ENCODE measurements at regions not wholly inside any gene's neighbourhood (a gene's known extent, or its start where the extent isn't known, plus 50 kb on each side); places are given as distances from the start of the nearest gene placed in this dataset.
A peak's percentile ranks its signal among the peaks of the same experiment; 100 is the strongest.

GRCh38 chr1:114282751-114283403, 129.2 kb upstream of the SYT6 start:
- ChIA-PET POLR2A (ENCODE audit: low non-redundant PET) (interaction anchor here (0.6 to 0.9 kb wide), 2 partner anchors 43 to 85 kb away, joined by 3 read pairs; no protein-coding TSS in a partner anchor), CTCF (interaction anchor here (0.5 to 2.4 kb wide), 15 partner anchors 8 to 1970 kb away, joined by 3 to 41 read pairs (median 4); partner anchors contain the start of gene OLFML3)
- Histone ChIP-seq H3K36me3 (ENCODE audit: insufficient read depth, low read length, poor library complexity, severe bottlenecking) (no peaks in the 10 kb centered on the region), H3K27ac (ENCODE audit: low read depth, low read length, poor library complexity, severe bottlenecking) (peak overlapping the region; percentile 16), H3K4me3 (ENCODE audit: low read depth, low read length, poor library complexity, severe bottlenecking) (no peak overlapping the region), H3K9me3 (ENCODE audit: low read depth, low read length, poor library complexity, severe bottlenecking) (no peaks in the 10 kb centered on the region), H3K27me3 (replicated peaks; ENCODE audit: insufficient read depth, low read depth, low read length, poor library complexity) (no peaks in the 10 kb centered on the region), H3K4me1 (ENCODE audit: insufficient read depth, low read length, poor library complexity, severe bottlenecking) (peaks cover 34% of the 10 kb centered on the region)
- TF ChIP-seq CTCF (conservative IDR thresholded peaks at IDR 0.05; ENCODE audit: low read depth, low read length): peak; percentile 94
- no peak for TF ChIP-seq EZH2 (IDR thresholded peaks at IDR 0.05; ENCODE audit: borderline replicate concordance, low read depth, low read length, poor library complexity, severe bottlenecking)
- intact Hi-C loops (cut with micrococcal nuclease; ENCODE audit: unreplicated experiment): loop anchor here (2.0 to 10.0 kb wide), 3 partner anchors 86 to 304 kb away; partner anchors contain the start of gene OLFML3
- no TSS peak for BruUV-seq (replicated peaks)
- DNase-seq (ENCODE audit: low spot score): peak; percentile 96

GRCh38 chr1:114278911-114279310, 125.2 kb upstream of the SYT6 start:
- POLR2A ChIA-PET (ENCODE audit: low non-redundant PET): no interaction called here
- Histone ChIP-seq H3K36me3 (ENCODE audit: insufficient read depth, low read length, poor library complexity, severe bottlenecking) (no peaks in the 10 kb centered on the region), H3K27ac (ENCODE audit: low read depth, low read length, poor library complexity, severe bottlenecking) (no peak overlapping the region), H3K27me3 (replicated peaks; ENCODE audit: insufficient read depth, low read depth, low read length, poor library complexity) (no peaks in the 10 kb centered on the region), H3K4me1 (ENCODE audit: insufficient read depth, low read length, poor library complexity, severe bottlenecking) (peaks cover 12% of the 10 kb centered on the region), H3K9me3 (ENCODE audit: low read depth, low read length, poor library complexity, severe bottlenecking) (no peaks in the 10 kb centered on the region), H3K4me3 (ENCODE audit: low read depth, low read length, poor library complexity, severe bottlenecking) (no peak overlapping the region)
- BruUV-seq (replicated peaks): no TSS peak
- intact Hi-C loops (cut with micrococcal nuclease; ENCODE audit: unreplicated experiment): no loop called here
- CTCF ChIA-PET: interaction anchor here (1.1 kb wide), 1 partner anchor 300 kb away, joined by 3 read pairs; the partner anchor contains the start of gene OLFML3
- TF ChIP-seq EZH2 (IDR thresholded peaks at IDR 0.05; ENCODE audit: borderline replicate concordance, low read depth, low read length, poor library complexity, severe bottlenecking) (no peak), CTCF (conservative IDR thresholded peaks at IDR 0.05; ENCODE audit: low read depth, low read length) (no peak)
- no peak for DNase-seq (ENCODE audit: low spot score)

- ChIA-PET POLR2A (ENCODE audit: low non-redundant PET) (no interaction called here), CTCF (no interaction called here)
- peaks cover 9% of the 10 kb centered on the region for H3K4me1 ChIP-seq (ENCODE audit: insufficient read depth, low read length, poor library complexity, severe bottlenecking)
- H3K36me3 ChIP-seq (ENCODE audit: insufficient read depth, low read length, poor library complexity, severe bottlenecking): no peaks in the 10 kb centered on the region
- H3K27ac ChIP-seq (ENCODE audit: low read depth, low read length, poor library complexity, severe bottlenecking): no peak overlapping the region
- intact Hi-C loops (cut with micrococcal nuclease; ENCODE audit: unreplicated experiment): no loop called here
- no TSS peak for BruUV-seq (replicated peaks)
- no peaks in the 10 kb centered on the region for H3K9me3 ChIP-seq (ENCODE audit: low read depth, low read length, poor library complexity, severe bottlenecking)
- no peak for TF ChIP-seq EZH2 (IDR thresholded peaks at IDR 0.05; ENCODE audit: borderline replicate concordance, low read depth, low read length, poor library complexity, severe bottlenecking)
- TF ChIP-seq CTCF (conservative IDR thresholded peaks at IDR 0.05; ENCODE audit: low read depth, low read length): no peak
- H3K4me3 ChIP-seq (ENCODE audit: low read depth, low read length, poor library complexity, severe bottlenecking): no peak overlapping the region
- no peak for DNase-seq (ENCODE audit: low spot score)
- H3K27me3 ChIP-seq (replicated peaks; ENCODE audit: insufficient read depth, low read depth, low read length, poor library complexity): no peaks in the 10 kb centered on the region
Observed at GRCh38 chr1:114278430-114278829, 124.8 kb upstream of the SYT6 start.
